Tibial artery (tissue), 4 donors: ENCODE measurements at regions not wholly inside any gene's neighbourhood (a gene's known extent, or its start where the extent isn't known, plus 50 kb on each side); places are given as distances from the start of the nearest gene placed in this dataset.

Experiments
- DNase-seq, 2 donors: peaks; one replicate each; pipeline ENCODE4 v3.0.0-alpha.2; 2019
- H3K27ac ChIP-seq, 2 donors: fragments of 200-600 bp; sonication (generic) in 1 of 2; 1 replicate in 1 of 2; 2 replicates in 1 of 2; pipeline ENCODE4 v1.5.1; 2018 to 2019; ENCODE audit warnings: mild to moderate bottlenecking in 1 of 2
- H3K27me3 ChIP-seq, 2 donors: fragments of 200-600 bp; sonication (generic) in 1 of 2; one replicate each; pipeline versions ENCODE4 v1.5.1 to v1.6.0; 2016 to 2019
- H3K36me3 ChIP-seq, 3 donors: fragments of 200-600 bp; sonication (generic) in 2 of 3; one replicate each; pipeline ENCODE4 v1.5.1; 2016 to 2019; ENCODE audit warnings: mild to moderate bottlenecking in 2 of 3
- H3K4me1 ChIP-seq, 4 donors: fragments of 200-600 bp; sonication (generic) in 2 of 4; 1 replicate in 3 of 4; 2 replicates in 1 of 4; pipeline ENCODE4 v1.5.1; 2016 to 2019
- H3K4me3 ChIP-seq, 2 donors: fragments of 200-600 bp; sonication (generic) in 1 of 2; 1 replicate in 1 of 2; 2 replicates in 1 of 2; pipeline ENCODE4 v1.5.1; 2018 to 2019; ENCODE audit warnings: mild to moderate bottlenecking in 2 of 2
- H3K9me3 ChIP-seq, 3 donors: fragments of 200-600 bp; sonication (generic) in 1 of 3; one replicate each; pipeline ENCODE4 v1.5.1; 2016 to 2019
- CTCF ChIP-seq, 2 experiments: fragments of 200-600 bp in 1 of 2; fragments of 450-650 bp in 1 of 2; IDR thresholded peaks; one replicate each; pipeline ENCODE4 v1.5.1; 2017 to 2019; ENCODE audit warnings: antibody characterized with exemption in 2 of 2, mild to moderate bottlenecking in 1 of 2, moderate library complexity in 1 of 2
- intact Hi-C: fragments of 100-400 bp; cut with DNase I; formaldehyde crosslinking; loops from one replicate; pipeline ENCODE4 v1.15.0; 2023; ENCODE audit warnings: low total_unique reads

- H3K36me3 ChIP-seq: no peaks in the 10 kb centered on the region
- DNase-seq: no peak
- intact Hi-C loops: no loop called here
- no peaks in the 10 kb centered on the region for H3K27me3 ChIP-seq
- TF ChIP-seq CTCF (IDR thresholded peaks at IDR 0.05): no peak
- no peak overlapping the region for H3K4me3 ChIP-seq
- no peak overlapping the region for H3K27ac ChIP-seq
- no peaks in the 10 kb centered on the region for H3K9me3 ChIP-seq
- peaks cover 0 to 4% (median 0%) of the 10 kb centered on the region in 4 donors for H3K4me1 ChIP-seq
Observed at GRCh38 chr16:66199189-66199588, 167.3 kb upstream of the CDH5 start.

GRCh38 chr16:66198641-66199040 lies 167.8 kb upstream of the CDH5 start:
- Histone ChIP-seq H3K36me3 (no peaks in the 10 kb centered on the region), H3K27me3 (no peaks in the 10 kb centered on the region), H3K4me1 (peaks cover 0 to 4% (median 0%) of the 10 kb centered on the region in 4 donors), H3K9me3 (no peaks in the 10 kb centered on the region), H3K27ac (no peak overlapping the region), H3K4me3 (no peak overlapping the region)
- intact Hi-C loops: no loop called here
- no peak for DNase-seq
- no peak for TF ChIP-seq CTCF (IDR thresholded peaks at IDR 0.05)

GRCh38 chr16:66197668-66198278 lies 168.7 kb upstream of the CDH5 start:
- no peak for TF ChIP-seq CTCF (IDR thresholded peaks at IDR 0.05)
- intact Hi-C loops: no loop called here
- DNase-seq: no peak
- Histone ChIP-seq H3K27me3 (no peaks in the 10 kb centered on the region), H3K36me3 (no peaks in the 10 kb centered on the region), H3K4me1 (peaks cover 0 to 4% (median 0%) of the 10 kb centered on the region in 4 donors), H3K9me3 (no peaks in the 10 kb centered on the region), H3K27ac (no peak overlapping the region), H3K4me3 (no peak overlapping the region)

- H3K36me3 ChIP-seq: no peaks in the 10 kb centered on the region
- peaks cover 0 to 4% (median 0%) of the 10 kb centered on the region in 4 donors for H3K4me1 ChIP-seq
- no peaks in the 10 kb centered on the region for H3K9me3 ChIP-seq
- no peaks in the 10 kb centered on the region for H3K27me3 ChIP-seq
- intact Hi-C loops: no loop called here
- H3K27ac ChIP-seq: no peak overlapping the region
- TF ChIP-seq CTCF (IDR thresholded peaks at IDR 0.05): no peak
- no peak for DNase-seq
- no peak overlapping the region for H3K4me3 ChIP-seq
Observed at GRCh38 chr16:66196770-66197169, 169.7 kb upstream of the CDH5 start.

DNA sequence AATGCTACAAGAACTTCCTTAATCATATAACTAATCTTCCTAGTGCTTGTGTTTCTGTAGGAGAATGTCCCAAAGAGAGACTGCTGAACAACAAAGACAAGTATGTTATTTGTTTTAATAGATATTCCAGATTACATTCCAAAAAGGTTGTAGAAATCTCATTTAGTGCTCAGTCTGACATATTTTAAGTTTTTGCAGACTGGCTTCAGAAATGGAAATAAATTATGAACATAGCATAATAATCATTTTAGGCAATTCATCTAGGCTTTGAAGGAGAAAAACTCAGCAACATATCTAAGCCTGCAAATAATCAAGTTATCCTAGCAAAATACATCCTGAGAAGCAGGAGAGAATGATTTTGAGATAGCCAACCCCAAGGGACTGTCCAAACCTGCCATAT lies 171.6 kb upstream of the CDH5 start:
- no peak overlapping the region for H3K4me3 ChIP-seq
- intact Hi-C loops: no loop called here
- no peak overlapping the region for H3K27ac ChIP-seq
- no peaks in the 10 kb centered on the region for H3K36me3 ChIP-seq
- H3K9me3 ChIP-seq: no peaks in the 10 kb centered on the region
- H3K4me1 ChIP-seq: peaks cover 0 to 11% (median 5%) of the 10 kb centered on the region in 4 donors
- no peaks in the 10 kb centered on the region for H3K27me3 ChIP-seq
- TF ChIP-seq CTCF (IDR thresholded peaks at IDR 0.05): no peak
- no peak for DNase-seq
